ENCODE measurements at regions not wholly inside any gene's neighbourhood (a gene's known extent, or its start where the extent isn't known, plus 50 kb on each side); places are given as distances from the start of the nearest gene placed in this dataset.

DNA sequence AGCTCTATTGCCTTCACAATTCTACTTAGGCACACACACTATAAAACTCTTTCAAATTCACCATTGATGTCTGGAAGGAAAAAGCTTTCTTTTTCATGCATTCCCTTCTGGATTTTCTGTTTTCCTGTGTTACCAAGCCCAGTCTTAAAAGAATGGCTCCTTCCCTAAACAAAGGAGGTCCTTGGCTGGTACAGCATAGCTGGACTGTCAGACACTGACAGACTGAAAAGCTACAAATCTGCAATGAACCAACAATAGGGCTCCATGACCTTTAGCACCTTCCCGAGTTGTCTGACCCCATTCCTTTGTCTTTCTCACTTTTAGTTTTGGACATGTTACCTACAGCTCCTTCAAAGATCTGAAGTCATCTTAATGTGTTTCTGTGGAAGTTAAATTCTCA is 382.5 kb downstream of the TMEM161B start:
- Mint-ChIP-seq H3K9me3 (peaks cover 9% of the 10 kb centered on the region), H3K4me1 (no peaks in the 10 kb centered on the region), H3K4me3 (no peak overlapping the region), H3K36me3 (no peaks in the 10 kb centered on the region), H3K27me3 (no peaks in the 10 kb centered on the region), H3K27ac (no peak overlapping the region)
- ATAC-seq = no peak

DNA sequence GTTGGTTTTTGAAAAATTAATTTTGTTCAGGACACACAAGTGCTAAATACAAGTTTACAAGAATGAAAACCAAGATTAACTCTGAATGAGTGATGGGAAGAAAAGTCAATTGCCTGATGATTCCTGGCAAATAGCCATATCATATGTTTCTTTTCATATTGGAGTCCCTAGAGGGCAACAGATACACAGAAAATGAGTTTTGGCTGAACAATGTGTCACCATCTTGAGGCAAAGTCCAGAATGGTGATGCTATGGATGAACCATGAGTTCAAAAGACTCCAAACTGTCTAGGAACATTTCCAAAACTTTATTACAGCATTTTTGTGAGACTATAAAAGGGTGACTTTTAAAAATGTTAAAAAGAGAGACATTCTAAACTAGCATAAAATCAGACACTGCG is 382.9 kb downstream of the TMEM161B start:
- H3K36me3 Mint-ChIP-seq = no peaks in the 10 kb centered on the region
- H3K4me3 Mint-ChIP-seq = no peak overlapping the region
- no peak for ATAC-seq
- no peaks in the 10 kb centered on the region for H3K4me1 Mint-ChIP-seq
- no peak overlapping the region for H3K27ac Mint-ChIP-seq
- no peaks in the 10 kb centered on the region for H3K27me3 Mint-ChIP-seq
- peaks cover 10% of the 10 kb centered on the region for H3K9me3 Mint-ChIP-seq

DNA sequence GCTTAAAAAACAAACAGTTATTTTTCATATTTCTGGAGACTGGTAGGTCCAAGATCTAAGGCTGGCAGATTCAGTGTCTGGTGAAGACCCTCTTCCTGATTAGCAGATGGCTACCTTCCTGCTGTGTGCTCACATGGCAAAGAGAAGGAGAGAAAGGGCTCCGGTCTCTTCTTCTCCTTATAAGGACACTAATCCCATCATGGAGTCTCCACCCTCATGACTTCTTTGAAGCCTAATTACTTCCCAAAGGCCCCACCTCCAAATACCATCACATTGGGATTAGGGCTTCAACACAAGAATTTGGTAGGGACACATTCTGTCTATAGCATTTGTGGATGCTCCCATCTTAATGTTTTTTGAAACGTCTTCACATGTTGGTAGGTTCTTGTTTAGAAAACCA is 391.1 kb downstream of the TMEM161B start:
- ATAC-seq = no peak
- Mint-ChIP-seq H3K9me3 (peaks cover 13% of the 10 kb centered on the region), H3K4me1 (no peaks in the 10 kb centered on the region), H3K36me3 (no peaks in the 10 kb centered on the region), H3K27me3 (no peaks in the 10 kb centered on the region), H3K4me3 (no peak overlapping the region), H3K27ac (no peak overlapping the region)

DNA sequence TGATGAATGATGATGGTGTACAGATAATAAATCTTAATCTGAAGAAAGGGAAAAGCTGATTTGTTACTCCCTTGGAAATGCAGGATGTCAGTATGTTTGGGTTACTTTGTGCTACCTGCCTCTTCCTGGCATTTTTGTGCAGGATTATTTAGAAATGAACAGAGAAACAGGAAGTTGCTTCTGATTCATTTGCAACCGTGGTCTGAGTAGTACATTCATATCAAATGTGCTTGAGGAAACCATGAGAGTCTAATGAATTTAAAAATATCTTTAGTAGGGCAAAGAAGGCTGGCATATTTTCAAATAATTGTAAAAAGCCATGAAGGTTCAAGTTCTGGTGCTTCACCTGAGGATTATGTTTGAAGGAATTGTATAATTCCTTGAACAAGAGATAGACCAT is 391.6 kb downstream of the TMEM161B start:
- Mint-ChIP-seq H3K27ac (no peak overlapping the region), H3K4me3 (no peak overlapping the region), H3K9me3 (peaks cover 13% of the 10 kb centered on the region), H3K36me3 (no peaks in the 10 kb centered on the region), H3K4me1 (no peaks in the 10 kb centered on the region), H3K27me3 (no peaks in the 10 kb centered on the region)
- ATAC-seq = no peak

DNA sequence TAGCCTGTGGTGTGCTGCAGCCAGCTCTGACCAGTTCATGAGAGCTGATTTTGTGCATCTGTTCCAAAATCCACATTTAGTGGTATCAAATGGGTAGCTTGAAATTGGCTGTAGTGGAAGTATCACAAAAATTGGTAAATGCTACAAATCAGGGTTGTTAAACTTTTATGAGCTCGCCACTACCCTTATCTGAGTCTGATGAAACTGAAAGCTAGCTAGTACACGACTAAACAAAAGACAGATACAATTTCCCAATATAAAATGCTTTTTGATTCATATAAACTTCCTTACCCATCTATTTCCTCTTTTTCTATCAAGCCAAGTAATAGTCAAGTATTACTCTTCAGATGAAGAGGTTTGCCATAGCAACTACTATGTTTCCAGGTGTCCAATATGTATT is 392.0 kb downstream of the TMEM161B start:
- Mint-ChIP-seq H3K27me3 (no peaks in the 10 kb centered on the region), H3K9me3 (peaks cover 11% of the 10 kb centered on the region), H3K4me3 (no peak overlapping the region), H3K4me1 (no peaks in the 10 kb centered on the region), H3K27ac (no peak overlapping the region), H3K36me3 (no peaks in the 10 kb centered on the region)
- no peak for ATAC-seq

DNA sequence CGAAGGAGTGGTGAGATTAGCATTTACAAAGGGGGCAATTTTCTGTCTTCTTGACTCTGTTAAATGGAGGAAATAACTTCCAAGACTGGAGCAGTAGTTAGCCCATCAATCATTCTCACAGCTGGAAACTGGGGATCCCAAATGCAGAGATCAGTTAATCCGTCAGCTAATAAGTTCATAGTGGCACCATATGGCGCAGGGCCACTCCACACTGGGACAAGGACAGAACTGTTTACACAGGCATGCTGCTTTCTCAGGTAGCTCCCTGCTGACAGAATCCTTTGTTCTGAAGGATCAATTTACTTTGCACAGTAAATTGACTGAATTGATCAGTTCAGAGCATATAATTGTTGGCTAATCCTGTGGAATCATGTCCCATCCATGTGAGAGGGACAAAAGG is 395.7 kb downstream of the TMEM161B start:
- Mint-ChIP-seq H3K27ac (no peak overlapping the region), H3K36me3 (no peaks in the 10 kb centered on the region), H3K27me3 (no peaks in the 10 kb centered on the region), H3K9me3 (no peaks in the 10 kb centered on the region), H3K4me3 (no peak overlapping the region), H3K4me1 (no peaks in the 10 kb centered on the region)
- no peak for ATAC-seq

DNA sequence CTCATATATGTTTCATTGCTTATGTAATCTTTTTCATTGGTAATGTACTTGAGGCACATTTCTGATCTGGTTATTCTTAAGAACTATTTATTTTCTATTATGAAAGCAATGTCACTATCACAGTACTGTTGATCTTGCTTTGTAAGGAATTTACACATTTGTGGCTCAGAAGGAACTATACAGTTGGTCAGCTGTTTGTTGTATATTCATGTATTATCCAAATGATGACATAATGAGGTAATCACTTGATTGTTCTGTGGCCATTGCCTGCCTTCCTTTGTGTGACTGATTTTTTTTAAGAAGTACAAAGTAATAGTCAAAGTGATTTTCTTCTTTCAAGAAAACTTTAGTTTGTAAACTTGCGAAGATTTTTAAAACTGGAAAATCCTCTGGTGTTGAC is 399.9 kb downstream of the TMEM161B start:
- Mint-ChIP-seq H3K9me3 (no peaks in the 10 kb centered on the region), H3K27me3 (no peaks in the 10 kb centered on the region), H3K27ac (no peak overlapping the region), H3K4me3 (no peak overlapping the region), H3K36me3 (no peaks in the 10 kb centered on the region), H3K4me1 (no peaks in the 10 kb centered on the region)
- no peak for ATAC-seq

DNA sequence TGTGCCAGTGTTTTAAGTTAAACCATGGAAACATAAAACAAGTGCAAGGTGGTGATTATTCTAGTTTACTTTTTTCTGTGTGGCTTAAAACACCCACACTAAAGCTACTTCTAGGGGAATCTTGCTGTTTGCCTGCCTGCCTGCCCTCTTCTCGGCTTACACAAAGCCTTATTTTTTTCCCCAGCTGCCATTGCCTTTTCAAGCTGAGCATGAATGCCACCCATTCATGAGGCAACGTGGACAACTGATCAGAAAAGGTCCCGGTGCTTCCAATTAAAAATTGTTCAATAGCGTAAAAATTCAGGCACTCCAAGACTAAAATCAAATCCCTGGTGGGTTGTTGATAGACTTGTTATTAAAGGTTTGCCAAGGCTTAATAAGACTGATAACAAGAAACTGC is 401.4 kb downstream of the TMEM161B start:
- no peak overlapping the region for H3K4me3 Mint-ChIP-seq
- H3K4me1 Mint-ChIP-seq = no peaks in the 10 kb centered on the region
- H3K9me3 Mint-ChIP-seq = no peaks in the 10 kb centered on the region
- ATAC-seq = no peak
- no peak overlapping the region for H3K27ac Mint-ChIP-seq
- no peaks in the 10 kb centered on the region for H3K27me3 Mint-ChIP-seq
- no peaks in the 10 kb centered on the region for H3K36me3 Mint-ChIP-seq

DNA sequence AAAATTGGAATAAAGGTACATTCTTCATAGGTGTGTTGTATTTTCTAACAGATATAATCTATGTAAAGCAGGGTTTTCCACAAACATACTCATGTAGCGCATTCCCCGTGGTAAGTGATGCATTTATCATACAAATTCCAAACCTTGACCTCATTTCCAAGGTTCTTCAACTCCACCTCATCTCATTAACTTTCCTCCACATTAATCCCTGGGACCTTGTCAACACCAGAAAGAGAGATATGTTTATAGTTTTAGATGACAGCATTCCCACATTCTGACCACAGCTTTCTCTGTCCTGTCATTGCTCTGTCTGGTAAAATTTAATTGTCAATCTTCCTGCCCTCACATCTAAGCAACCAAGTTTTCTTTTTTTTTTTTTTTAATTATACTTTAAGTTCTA is 415.1 kb downstream of the TMEM161B start:
- H3K4me1 Mint-ChIP-seq = no peaks in the 10 kb centered on the region
- H3K27me3 Mint-ChIP-seq = no peaks in the 10 kb centered on the region
- no peaks in the 10 kb centered on the region for H3K9me3 Mint-ChIP-seq
- ATAC-seq = no peak
- H3K27ac Mint-ChIP-seq = no peak overlapping the region
- no peaks in the 10 kb centered on the region for H3K36me3 Mint-ChIP-seq
- no peak overlapping the region for H3K4me3 Mint-ChIP-seq

DNA sequence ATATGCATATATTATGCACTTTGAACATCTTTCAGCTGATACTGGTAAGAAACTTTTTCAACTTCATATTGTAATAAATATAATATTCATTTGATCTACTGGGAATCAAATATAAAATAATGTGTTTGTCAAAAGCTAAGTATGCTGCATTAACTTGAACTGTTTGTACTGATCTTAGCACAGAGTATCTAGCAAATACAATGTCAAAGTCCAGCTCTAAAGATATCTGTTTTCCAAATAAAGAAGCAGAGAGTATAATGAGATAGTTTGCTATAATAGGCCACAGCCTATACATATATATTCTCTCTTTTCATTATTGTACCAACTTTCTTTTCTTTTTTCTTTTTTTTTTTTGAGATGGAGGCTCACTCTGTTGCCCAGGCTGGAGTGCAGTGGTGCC is 417.0 kb downstream of the TMEM161B start:
- no peaks in the 10 kb centered on the region for H3K4me1 Mint-ChIP-seq
- ATAC-seq = no peak
- no peaks in the 10 kb centered on the region for H3K9me3 Mint-ChIP-seq
- no peaks in the 10 kb centered on the region for H3K36me3 Mint-ChIP-seq
- no peak overlapping the region for H3K4me3 Mint-ChIP-seq
- H3K27ac Mint-ChIP-seq = no peak overlapping the region
- no peaks in the 10 kb centered on the region for H3K27me3 Mint-ChIP-seq

DNA sequence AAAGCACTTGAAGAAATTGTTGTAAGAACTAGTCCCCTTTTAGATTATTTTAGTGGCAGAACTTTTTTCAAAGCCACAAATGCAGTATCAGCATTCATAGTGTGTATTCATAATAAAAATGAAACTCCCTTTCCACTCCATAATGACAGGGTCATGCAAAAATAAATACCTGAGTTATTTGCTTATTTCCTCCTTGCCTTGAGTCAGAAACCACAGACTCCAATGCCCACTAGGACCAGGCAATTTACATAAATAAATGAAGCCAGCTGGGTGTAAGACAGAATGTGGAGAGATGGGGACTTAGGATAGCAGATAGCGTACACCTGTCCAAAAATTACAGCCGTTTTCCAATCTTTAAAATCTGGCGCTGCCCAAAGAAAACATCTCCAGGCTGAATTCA is 417.8 kb downstream of the TMEM161B start:
- Mint-ChIP-seq H3K9me3 (no peaks in the 10 kb centered on the region), H3K27ac (no peak overlapping the region), H3K36me3 (no peaks in the 10 kb centered on the region), H3K27me3 (no peaks in the 10 kb centered on the region), H3K4me3 (no peak overlapping the region), H3K4me1 (no peaks in the 10 kb centered on the region)
- ATAC-seq = no peak

DNA sequence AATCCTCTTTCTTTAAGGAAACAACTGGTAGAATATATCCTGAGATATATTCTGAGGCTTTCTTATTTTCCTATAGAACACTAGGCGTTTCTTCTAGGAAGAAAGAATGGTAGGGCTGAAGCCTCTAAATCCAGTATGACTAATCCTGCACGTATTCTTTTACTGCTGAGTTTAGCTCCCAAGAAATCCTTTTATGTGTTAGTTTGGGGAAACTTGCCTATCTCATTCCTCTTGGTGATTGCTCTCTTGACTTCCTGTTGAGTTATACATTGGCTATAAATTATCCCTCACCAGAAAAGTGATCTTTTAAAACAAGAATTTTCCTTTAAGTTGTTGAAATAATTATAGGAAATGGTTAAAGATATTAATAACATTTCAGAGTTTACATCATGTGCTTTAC is 422.9 kb downstream of the TMEM161B start:
- Mint-ChIP-seq H3K27me3 (no peaks in the 10 kb centered on the region), H3K4me3 (no peak overlapping the region), H3K4me1 (no peaks in the 10 kb centered on the region), H3K27ac (no peak overlapping the region), H3K9me3 (peaks cover 5% of the 10 kb centered on the region), H3K36me3 (no peaks in the 10 kb centered on the region)
- no peak for ATAC-seq

DNA sequence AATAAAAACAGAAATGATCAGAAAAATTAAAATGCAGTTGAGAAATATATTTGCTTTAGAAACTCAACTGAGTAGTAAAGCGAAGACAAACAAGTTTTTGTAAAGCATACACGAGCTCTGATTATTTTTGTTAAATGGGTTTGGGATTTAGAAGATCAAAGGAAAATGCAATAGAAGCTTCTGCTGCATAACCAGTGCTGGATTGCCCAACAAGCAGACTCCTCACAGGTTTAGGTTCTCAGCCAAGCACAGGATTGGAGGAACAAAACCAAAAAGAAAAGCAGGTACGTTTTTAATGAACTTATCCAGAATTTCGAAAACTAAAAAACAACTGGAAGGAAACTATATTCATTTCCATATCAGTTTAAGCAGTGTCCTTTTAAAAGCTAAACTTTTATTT is 423.8 kb downstream of the TMEM161B start:
- H3K27me3 Mint-ChIP-seq = no peaks in the 10 kb centered on the region
- no peak overlapping the region for H3K4me3 Mint-ChIP-seq
- no peaks in the 10 kb centered on the region for H3K36me3 Mint-ChIP-seq
- H3K9me3 Mint-ChIP-seq = peaks cover 8% of the 10 kb centered on the region
- no peaks in the 10 kb centered on the region for H3K4me1 Mint-ChIP-seq
- ATAC-seq = no peak
- H3K27ac Mint-ChIP-seq = no peak overlapping the region

DNA sequence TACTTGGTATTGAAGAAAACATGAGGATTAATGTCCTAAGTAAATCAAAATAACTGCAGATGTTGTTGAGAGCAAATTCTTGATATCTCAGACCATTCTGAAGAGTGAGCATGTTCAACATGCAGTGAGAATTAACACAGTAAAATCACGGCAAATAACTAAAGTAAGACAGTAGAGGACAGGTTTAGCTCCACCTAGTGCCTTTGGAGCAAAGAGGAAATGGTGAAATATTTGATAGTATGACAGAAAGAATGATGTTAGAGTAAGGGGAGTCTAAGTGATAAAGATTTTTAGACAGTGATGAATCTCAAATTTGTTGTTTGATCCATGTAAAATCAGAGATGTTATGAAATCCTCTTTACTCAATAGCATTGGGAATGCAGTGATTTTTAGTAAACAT is 424.2 kb downstream of the TMEM161B start:
- no peak overlapping the region for H3K27ac Mint-ChIP-seq
- no peaks in the 10 kb centered on the region for H3K4me1 Mint-ChIP-seq
- H3K4me3 Mint-ChIP-seq = no peak overlapping the region
- no peak for ATAC-seq
- no peaks in the 10 kb centered on the region for H3K36me3 Mint-ChIP-seq
- no peaks in the 10 kb centered on the region for H3K27me3 Mint-ChIP-seq
- H3K9me3 Mint-ChIP-seq = peaks cover 10% of the 10 kb centered on the region

DNA sequence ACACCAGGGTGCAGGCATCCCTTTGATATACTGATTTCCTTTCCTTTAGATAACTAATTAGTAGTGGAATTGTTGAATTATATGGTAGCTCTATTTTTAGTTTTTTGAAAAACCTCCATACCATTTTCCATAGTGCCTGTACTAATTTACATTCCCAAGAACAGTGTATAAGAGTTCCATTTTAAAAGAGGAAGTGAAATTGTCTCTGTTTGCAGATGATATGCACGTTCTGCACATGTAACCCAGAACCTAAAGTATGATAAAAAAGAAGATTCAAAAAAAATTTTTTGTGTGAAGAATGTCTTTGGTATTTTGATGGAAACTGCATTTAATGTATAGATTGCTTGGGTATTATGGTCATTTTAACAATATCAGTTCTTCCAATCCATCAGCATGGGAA is 424.0 kb upstream of the CCNH start:
- no peaks in the 10 kb centered on the region for H3K36me3 Mint-ChIP-seq
- H3K9me3 Mint-ChIP-seq = peaks cover 35% of the 10 kb centered on the region
- no peaks in the 10 kb centered on the region for H3K27me3 Mint-ChIP-seq
- no peak overlapping the region for H3K4me3 Mint-ChIP-seq
- H3K4me1 Mint-ChIP-seq = no peaks in the 10 kb centered on the region
- no peak for ATAC-seq
- H3K27ac Mint-ChIP-seq = no peak overlapping the region

DNA sequence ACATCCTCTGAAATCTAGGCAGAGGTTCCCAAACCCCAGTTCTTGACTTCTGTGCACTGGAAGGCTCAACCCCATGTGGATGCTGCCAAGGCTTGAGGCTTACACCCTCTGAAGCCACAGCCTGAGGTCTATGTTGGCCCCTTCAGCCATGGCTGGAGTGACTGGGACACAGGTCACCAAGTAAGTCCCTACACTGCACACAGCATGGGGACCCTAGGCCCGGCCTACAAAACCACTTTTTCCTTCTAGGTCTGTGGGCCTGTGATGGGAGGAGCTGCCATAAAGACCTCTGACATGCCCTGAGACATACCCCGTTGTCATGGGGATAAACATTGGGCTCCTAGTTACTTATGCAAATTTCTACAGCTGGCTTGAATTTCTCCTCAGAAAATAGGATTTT is 418.8 kb upstream of the CCNH start:
- Mint-ChIP-seq H3K27ac (no peak overlapping the region), H3K36me3 (no peaks in the 10 kb centered on the region)

DNA sequence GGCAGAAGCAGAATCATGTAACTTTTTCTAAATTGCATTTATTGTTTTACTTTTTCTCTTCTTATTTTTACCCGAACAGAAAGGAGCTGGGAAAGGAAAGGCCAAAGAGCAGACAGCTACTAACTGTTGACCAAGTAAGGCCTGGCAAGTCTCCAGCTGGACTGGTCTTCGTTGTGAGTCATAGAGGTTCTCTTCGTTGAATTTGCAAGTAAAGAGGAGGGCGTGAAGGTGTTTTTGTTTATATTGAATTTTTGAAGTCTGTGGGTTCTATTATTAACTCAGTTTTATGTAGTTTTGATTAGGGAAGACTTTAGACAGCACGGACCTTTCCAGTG is 416.5 kb upstream of the CCNH start:
- Mint-ChIP-seq H3K4me1 (no peaks in the 10 kb centered on the region), H3K36me3 (no peaks in the 10 kb centered on the region), H3K4me3 (no peak overlapping the region), H3K9me3 (peaks cover 9% of the 10 kb centered on the region), H3K27me3 (no peaks in the 10 kb centered on the region), H3K27ac (no peak overlapping the region)
- ATAC-seq = no peak

More for the DNA sequence above, 418.8 kb upstream of the CCNH start:
- ATAC-seq = no peak
- Mint-ChIP-seq H3K9me3 (peaks cover 17% of the 10 kb centered on the region), H3K4me3 (no peak overlapping the region), H3K4me1 (no peaks in the 10 kb centered on the region), H3K27me3 (no peaks in the 10 kb centered on the region)
